ENCODE measurements at regions not wholly inside any gene's neighbourhood (a gene's known extent, or its start where the extent isn't known, plus 50 kb on each side); places are given as distances from the start of the nearest gene placed in this dataset.
"Not testable (repeated sequence)": the region's sequence is repeated elsewhere in the genome, so short reads cannot be mapped to it uniquely, and the experiment has no call there.

DNA sequence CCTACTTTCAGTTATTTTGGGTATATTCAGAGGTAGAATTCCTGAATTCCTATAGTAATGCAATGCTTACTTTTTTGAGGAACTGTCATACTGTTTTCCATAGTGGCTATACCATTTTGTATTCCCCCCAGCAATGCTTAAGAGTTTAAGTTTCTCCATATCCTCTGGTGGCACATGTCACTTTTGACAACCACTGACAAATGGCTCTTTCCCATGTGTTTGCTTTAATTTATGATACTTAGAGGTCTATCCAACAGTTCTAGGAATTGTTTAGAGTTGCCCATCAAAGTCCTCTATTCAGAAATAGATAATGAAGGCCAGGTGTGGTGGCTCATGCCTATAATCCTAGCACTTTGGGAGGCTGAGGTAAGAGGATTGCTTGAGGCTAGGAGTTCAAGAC is 128.9 kb upstream of the CFAP20DC start:
- H3K9ac ChIP-seq (ENCODE audit: low read length): no peak overlapping the region
- no peaks in the 10 kb centered on the region for H3K4me1 ChIP-seq (ENCODE audit: insufficient read depth, low read length)
- peaks cover 2% of the 10 kb centered on the region for H3K9me3 Mint-ChIP-seq (ENCODE audit: unreplicated experiment)
- H4K20me1 ChIP-seq (ENCODE audit: insufficient read depth, low read length): no peaks in the 10 kb centered on the region
- TF ChIP-seq CTCF (IDR thresholded peaks at IDR 0.05; ENCODE audit: insufficient read depth, low read depth, low read length) (no peak), EZH2 (IDR thresholded peaks at IDR 0.05; ENCODE audit: insufficient read depth, low read length) (no peak)
- no peak overlapping the region for H3K27ac ChIP-seq (ENCODE audit: low read depth, low read length)
- no peak overlapping the region for H3K27ac Mint-ChIP-seq (ENCODE audit: unreplicated experiment)
- no peaks in the 10 kb centered on the region for H3K79me2 ChIP-seq (ENCODE audit: insufficient read depth, low read length)
- no peaks in the 10 kb centered on the region for H3K27me3 Mint-ChIP-seq (ENCODE audit: low read depth, unreplicated experiment)
- no peak overlapping the region for H3K4me3 ChIP-seq (ENCODE audit: insufficient read depth, low read depth, low read length)
- peaks cover 2% of the 10 kb centered on the region for H3K4me1 Mint-ChIP-seq (ENCODE audit: low read depth, unreplicated experiment)
- H3K9me3 ChIP-seq (ENCODE audit: insufficient read depth, low read depth, low read length): no peaks in the 10 kb centered on the region
- no peaks in the 10 kb centered on the region for H3K36me3 ChIP-seq (ENCODE audit: insufficient read depth, low read length)
- H2AFZ ChIP-seq (ENCODE audit: low read depth, low read length): no peak overlapping the region
- FAIRE-seq: no peak
- H3K4me3 Mint-ChIP-seq (ENCODE audit: unreplicated experiment): no peak overlapping the region
- no peaks in the 10 kb centered on the region for H3K36me3 Mint-ChIP-seq (ENCODE audit: low read depth, unreplicated experiment)
- no peaks in the 10 kb centered on the region for H3K27me3 ChIP-seq (ENCODE audit: insufficient read depth, low read length)
- no peak for DNase-seq (ENCODE audit: low read depth)
- H3K4me2 ChIP-seq (ENCODE audit: low read length): no peak overlapping the region

GRCh38 chr3:59171491-59171890 is 121.7 kb upstream of the CFAP20DC start:
- H2AFZ ChIP-seq (ENCODE audit: low read depth, low read length): no peak overlapping the region
- H3K36me3 Mint-ChIP-seq (ENCODE audit: low read depth, unreplicated experiment): no peaks in the 10 kb centered on the region
- no peaks in the 10 kb centered on the region for H3K36me3 ChIP-seq (ENCODE audit: insufficient read depth, low read length)
- H3K27me3 Mint-ChIP-seq (ENCODE audit: low read depth, unreplicated experiment): no peaks in the 10 kb centered on the region
- H3K4me1 ChIP-seq (ENCODE audit: insufficient read depth, low read length): no peaks in the 10 kb centered on the region
- H3K9me3 ChIP-seq (ENCODE audit: insufficient read depth, low read depth, low read length): no peaks in the 10 kb centered on the region
- no peaks in the 10 kb centered on the region for H3K79me2 ChIP-seq (ENCODE audit: insufficient read depth, low read length)
- no peak overlapping the region for H3K4me2 ChIP-seq (ENCODE audit: low read length)
- no peaks in the 10 kb centered on the region for H4K20me1 ChIP-seq (ENCODE audit: insufficient read depth, low read length)
- H3K9ac ChIP-seq (ENCODE audit: low read length): no peak overlapping the region
- DNase-seq (ENCODE audit: low read depth) (no peak), FAIRE-seq (no peak)
- H3K27me3 ChIP-seq (ENCODE audit: insufficient read depth, low read length): no peaks in the 10 kb centered on the region
- peaks cover 4% of the 10 kb centered on the region for H3K9me3 Mint-ChIP-seq (ENCODE audit: unreplicated experiment)
- no peak for TF ChIP-seq CTCF (IDR thresholded peaks at IDR 0.05; ENCODE audit: insufficient read depth, low read depth, low read length)
- no peak for TF ChIP-seq EZH2 (IDR thresholded peaks at IDR 0.05; ENCODE audit: insufficient read depth, low read length)
- H3K27ac ChIP-seq (ENCODE audit: low read depth, low read length): no peak overlapping the region
- H3K4me3 ChIP-seq (ENCODE audit: insufficient read depth, low read depth, low read length): no peak overlapping the region
- no peaks in the 10 kb centered on the region for H3K4me1 Mint-ChIP-seq (ENCODE audit: low read depth, unreplicated experiment)
- H3K27ac Mint-ChIP-seq (ENCODE audit: unreplicated experiment): no peak overlapping the region
- no peak overlapping the region for H3K4me3 Mint-ChIP-seq (ENCODE audit: unreplicated experiment)

DNA sequence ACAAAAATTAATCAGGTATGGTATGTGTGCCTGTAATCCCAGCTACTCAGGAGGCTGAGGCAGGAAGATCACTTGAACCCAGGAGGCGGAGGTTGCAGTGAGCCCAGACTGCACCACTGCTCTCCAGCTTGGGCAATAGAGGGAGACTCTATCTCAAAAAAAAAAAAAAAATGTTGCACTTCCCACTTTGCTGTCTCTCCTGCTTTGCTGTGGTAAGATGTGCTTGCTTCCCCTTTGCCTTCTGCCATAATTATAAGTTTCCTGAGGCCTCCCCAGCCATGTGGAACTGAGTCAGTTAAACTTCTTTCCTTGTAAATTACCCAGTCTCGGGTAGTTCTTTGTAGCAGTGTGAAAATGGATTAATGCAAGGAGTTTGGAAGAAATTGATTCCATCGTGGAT is 120.3 kb upstream of the CFAP20DC start:
- not testable (repeated sequence) for H3K27me3 Mint-ChIP-seq (ENCODE audit: low read depth, unreplicated experiment); H3K79me2 ChIP-seq (ENCODE audit: insufficient read depth, low read length); FAIRE-seq; H3K4me1 ChIP-seq (ENCODE audit: insufficient read depth, low read length); H3K27ac ChIP-seq (ENCODE audit: low read depth, low read length); H4K20me1 ChIP-seq (ENCODE audit: insufficient read depth, low read length); H3K4me2 ChIP-seq (ENCODE audit: low read length); H3K36me3 ChIP-seq (ENCODE audit: insufficient read depth, low read length); H2AFZ ChIP-seq (ENCODE audit: low read depth, low read length); H3K4me1 Mint-ChIP-seq (ENCODE audit: low read depth, unreplicated experiment); H3K4me3 Mint-ChIP-seq (ENCODE audit: unreplicated experiment); DNase-seq (ENCODE audit: low read depth); H3K9ac ChIP-seq (ENCODE audit: low read length); H3K27me3 ChIP-seq (ENCODE audit: insufficient read depth, low read length); H3K9me3 Mint-ChIP-seq (ENCODE audit: unreplicated experiment); H3K9me3 ChIP-seq (ENCODE audit: insufficient read depth, low read depth, low read length); H3K27ac Mint-ChIP-seq (ENCODE audit: unreplicated experiment); H3K4me3 ChIP-seq (ENCODE audit: insufficient read depth, low read depth, low read length); H3K36me3 Mint-ChIP-seq (ENCODE audit: low read depth, unreplicated experiment)
